Colonic mucosa (tissue), 4 donors: ENCODE measurements at regions not wholly inside any gene's neighbourhood (a gene's known extent, or its start where the extent isn't known, plus 50 kb on each side); places are given as distances from the start of the nearest gene placed in this dataset.

Source experiments
- DNase-seq: peaks from one replicate; pipeline ENCODE4 v3.0.0-alpha.2; 2020
- H3K27ac ChIP-seq: fragments of 200-600 bp; one replicate; pipeline ENCODE4 v1.8.0; 2021
- H3K27me3 ChIP-seq: fragments of 200-600 bp; one replicate; pipeline ENCODE4 v1.8.0; 2021
- H3K36me3 ChIP-seq: fragments of 200-600 bp; one replicate; pipeline ENCODE4 v1.8.0; 2021
- H3K4me1 ChIP-seq: fragments of 200-600 bp; one replicate; pipeline ENCODE4 v1.8.0; 2021; ENCODE audit warnings: mild to moderate bottlenecking
- H3K4me3 ChIP-seq: fragments of 200-600 bp; one replicate; pipeline ENCODE4 v1.8.0; 2021
- H3K9ac ChIP-seq, 2 donors: one replicate each; pipeline ENCODE4 v1.7.0; 2013; ENCODE audit warnings: control low read depth in 2 of 2, low read depth in 2 of 2, low read length in 2 of 2
- H3K9me3 ChIP-seq: fragments of 200-600 bp; one replicate; pipeline ENCODE4 v1.8.0; 2021
- intact Hi-C: fragments of 100-400 bp; cut with DNase I; formaldehyde crosslinking; loops from one replicate; pipeline ENCODE4 v1.14.1; 2022
- TF ChIP-seq, protein P1 (sequence below): fragments of 200-600 bp; IDR thresholded peaks from one replicate; pipeline ENCODE4 v1.8.0; 2022; ENCODE audit warnings: antibody characterized with exemption, mild to moderate bottlenecking
- donor health status: healthy.
- donor health status: DM: no; HTN: no; CAD: no.
- donor health status: DM: no; HTN: no; CAD: no.

DNA sequence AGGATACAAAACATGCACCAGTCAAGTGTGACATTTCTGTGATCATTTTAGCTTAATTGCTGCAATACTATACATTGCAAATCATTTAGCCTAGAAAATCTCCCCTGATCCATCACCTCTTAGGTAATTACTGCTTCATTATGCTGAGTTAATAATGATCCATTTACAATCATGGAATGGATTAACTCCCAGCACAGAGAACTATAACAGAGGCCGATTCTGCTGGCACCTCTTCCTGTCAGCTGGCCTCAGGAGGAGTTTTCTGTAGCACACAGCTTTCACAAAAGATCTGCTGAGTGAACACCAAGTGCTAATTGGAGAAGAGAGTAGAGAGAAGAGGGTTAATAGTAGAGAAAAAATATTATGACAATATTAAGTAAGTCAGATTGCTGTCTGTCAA is 591.8 kb upstream of the KIRREL3 start:
- DNase-seq: no peak
- Histone ChIP-seq H3K4me1 (no peaks in the 10 kb centered on the region), H3K27ac (no peak overlapping the region), H3K4me3 (no peak overlapping the region), H3K27me3 (no peaks in the 10 kb centered on the region), H3K9me3 (no peaks in the 10 kb centered on the region), H3K9ac (no peak overlapping the region), H3K36me3 (no peaks in the 10 kb centered on the region)
- TF ChIP-seq, protein P1, sequence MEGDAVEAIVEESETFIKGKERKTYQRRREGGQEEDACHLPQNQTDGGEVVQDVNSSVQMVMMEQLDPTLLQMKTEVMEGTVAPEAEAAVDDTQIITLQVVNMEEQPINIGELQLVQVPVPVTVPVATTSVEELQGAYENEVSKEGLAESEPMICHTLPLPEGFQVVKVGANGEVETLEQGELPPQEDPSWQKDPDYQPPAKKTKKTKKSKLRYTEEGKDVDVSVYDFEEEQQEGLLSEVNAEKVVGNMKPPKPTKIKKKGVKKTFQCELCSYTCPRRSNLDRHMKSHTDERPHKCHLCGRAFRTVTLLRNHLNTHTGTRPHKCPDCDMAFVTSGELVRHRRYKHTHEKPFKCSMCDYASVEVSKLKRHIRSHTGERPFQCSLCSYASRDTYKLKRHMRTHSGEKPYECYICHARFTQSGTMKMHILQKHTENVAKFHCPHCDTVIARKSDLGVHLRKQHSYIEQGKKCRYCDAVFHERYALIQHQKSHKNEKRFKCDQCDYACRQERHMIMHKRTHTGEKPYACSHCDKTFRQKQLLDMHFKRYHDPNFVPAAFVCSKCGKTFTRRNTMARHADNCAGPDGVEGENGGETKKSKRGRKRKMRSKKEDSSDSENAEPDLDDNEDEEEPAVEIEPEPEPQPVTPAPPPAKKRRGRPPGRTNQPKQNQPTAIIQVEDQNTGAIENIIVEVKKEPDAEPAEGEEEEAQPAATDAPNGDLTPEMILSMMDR: no peak
- intact Hi-C loops: no loop called here

- Histone ChIP-seq H3K4me3 (no peak overlapping the region), H3K9ac (no peak overlapping the region), H3K27me3 (no peaks in the 10 kb centered on the region), H3K9me3 (no peaks in the 10 kb centered on the region), H3K36me3 (no peaks in the 10 kb centered on the region), H3K27ac (no peak overlapping the region), H3K4me1 (no peaks in the 10 kb centered on the region)
- no peak for DNase-seq
- TF ChIP-seq, protein P1: no peak
- intact Hi-C loops: no loop called here
Observed at GRCh38 chr11:127590314-127590713, 589.7 kb upstream of the KIRREL3 start.

- Histone ChIP-seq H3K27ac (no peak overlapping the region), H3K4me3 (no peak overlapping the region), H3K4me1 (no peaks in the 10 kb centered on the region), H3K9ac (no peak overlapping the region), H3K27me3 (no peaks in the 10 kb centered on the region), H3K36me3 (no peaks in the 10 kb centered on the region), H3K9me3 (no peaks in the 10 kb centered on the region)
- TF ChIP-seq, protein P1: no peak
- intact Hi-C loops: no loop called here
- DNase-seq: no peak
Observed at GRCh38 chr11:127588431-127588830, 587.9 kb upstream of the KIRREL3 start.

- Histone ChIP-seq H3K27ac (no peak overlapping the region), H3K27me3 (no peaks in the 10 kb centered on the region), H3K9me3 (no peaks in the 10 kb centered on the region), H3K36me3 (no peaks in the 10 kb centered on the region), H3K9ac (no peak overlapping the region), H3K4me3 (no peak overlapping the region), H3K4me1 (no peaks in the 10 kb centered on the region)
- intact Hi-C loops: no loop called here
- TF ChIP-seq, protein P1: no peak
- DNase-seq: no peak
Observed at GRCh38 chr11:127587511-127587910, 586.9 kb upstream of the KIRREL3 start.

DNA sequence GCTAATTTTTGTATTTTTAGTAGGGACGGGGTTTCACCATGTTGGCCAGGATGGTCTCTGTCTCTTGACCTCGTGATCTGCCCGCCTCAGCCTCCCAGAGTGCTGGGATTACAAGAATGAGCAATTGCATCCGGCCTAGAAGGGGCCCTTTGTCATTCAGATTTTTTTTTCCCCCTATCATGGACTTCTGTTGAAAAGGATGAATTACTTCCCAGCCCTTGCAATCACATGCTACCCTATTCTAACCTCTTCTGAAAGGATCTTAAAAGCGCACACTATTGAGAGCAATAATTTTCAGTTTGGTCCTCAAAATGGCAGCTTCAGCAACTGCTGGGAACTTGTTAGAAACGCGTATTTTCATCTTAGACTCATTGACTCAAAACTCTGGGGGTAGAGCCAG is 575.6 kb upstream of the KIRREL3 start:
- TF ChIP-seq, protein P1: no peak
- H3K27me3 ChIP-seq: no peaks in the 10 kb centered on the region
- no peak for DNase-seq
- H3K9me3 ChIP-seq: no peaks in the 10 kb centered on the region
- H3K27ac ChIP-seq: no peak overlapping the region
- H3K9ac ChIP-seq: no peak overlapping the region
- H3K4me3 ChIP-seq: no peak overlapping the region
- intact Hi-C loops: no loop called here
- no peaks in the 10 kb centered on the region for H3K4me1 ChIP-seq
- H3K36me3 ChIP-seq: no peaks in the 10 kb centered on the region

GRCh38 chr11:127574478-127574877 is 573.9 kb upstream of the KIRREL3 start:
- no peak for DNase-seq
- Histone ChIP-seq H3K4me3 (no peak overlapping the region), H3K27ac (no peak overlapping the region), H3K9ac (no peak overlapping the region), H3K4me1 (no peaks in the 10 kb centered on the region), H3K36me3 (no peaks in the 10 kb centered on the region), H3K9me3 (no peaks in the 10 kb centered on the region), H3K27me3 (no peaks in the 10 kb centered on the region)
- TF ChIP-seq, protein P1: no peak
- intact Hi-C loops: no loop called here
